ENCODE measurements at regions not wholly inside any gene's neighbourhood (a gene's known extent, or its start where the extent isn't known, plus 50 kb on each side); places are given as distances from the start of the nearest gene placed in this dataset.

DNA sequence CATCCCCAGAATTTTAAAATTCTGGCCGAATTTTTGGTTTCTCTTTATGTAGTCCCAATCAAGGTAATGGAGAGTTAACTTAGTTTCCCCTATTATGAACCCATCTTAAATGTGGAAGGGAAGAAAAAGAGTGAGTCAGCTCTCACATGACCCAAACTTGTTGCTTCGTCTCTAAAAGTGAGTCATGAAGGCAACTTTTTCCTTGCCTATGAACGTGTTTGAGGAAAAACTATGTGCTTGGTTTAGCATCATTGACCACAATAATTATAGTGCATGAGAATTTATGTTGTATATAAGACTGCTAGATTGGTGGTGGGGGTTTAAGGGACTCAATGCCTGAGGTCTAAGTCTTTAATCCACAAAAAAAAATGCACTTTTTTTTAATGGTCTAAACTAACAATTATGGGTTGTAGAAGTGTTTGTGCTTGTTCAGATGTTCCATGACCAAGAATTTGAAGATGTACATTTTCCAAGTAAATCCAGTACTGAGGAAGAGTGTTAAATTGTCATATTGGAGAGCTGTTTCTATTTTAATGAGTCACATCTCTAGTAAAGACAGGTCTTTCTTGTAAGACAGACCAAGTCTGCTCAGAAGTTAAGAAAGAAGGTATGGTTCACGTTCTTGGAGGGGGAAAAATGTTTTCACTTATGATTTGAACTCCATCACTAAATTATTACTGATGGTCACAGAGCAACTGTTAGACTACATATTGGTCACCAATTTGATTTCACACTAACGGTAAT is 409.9 kb upstream of the MARCKS start:
- TF ChIP-seq, protein P1, sequence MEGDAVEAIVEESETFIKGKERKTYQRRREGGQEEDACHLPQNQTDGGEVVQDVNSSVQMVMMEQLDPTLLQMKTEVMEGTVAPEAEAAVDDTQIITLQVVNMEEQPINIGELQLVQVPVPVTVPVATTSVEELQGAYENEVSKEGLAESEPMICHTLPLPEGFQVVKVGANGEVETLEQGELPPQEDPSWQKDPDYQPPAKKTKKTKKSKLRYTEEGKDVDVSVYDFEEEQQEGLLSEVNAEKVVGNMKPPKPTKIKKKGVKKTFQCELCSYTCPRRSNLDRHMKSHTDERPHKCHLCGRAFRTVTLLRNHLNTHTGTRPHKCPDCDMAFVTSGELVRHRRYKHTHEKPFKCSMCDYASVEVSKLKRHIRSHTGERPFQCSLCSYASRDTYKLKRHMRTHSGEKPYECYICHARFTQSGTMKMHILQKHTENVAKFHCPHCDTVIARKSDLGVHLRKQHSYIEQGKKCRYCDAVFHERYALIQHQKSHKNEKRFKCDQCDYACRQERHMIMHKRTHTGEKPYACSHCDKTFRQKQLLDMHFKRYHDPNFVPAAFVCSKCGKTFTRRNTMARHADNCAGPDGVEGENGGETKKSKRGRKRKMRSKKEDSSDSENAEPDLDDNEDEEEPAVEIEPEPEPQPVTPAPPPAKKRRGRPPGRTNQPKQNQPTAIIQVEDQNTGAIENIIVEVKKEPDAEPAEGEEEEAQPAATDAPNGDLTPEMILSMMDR (IDR thresholded peaks at IDR 0.05; ENCODE audit: low read depth, low read length, missing input control), result no peak
- no peak for TF ChIP-seq YY1 (IDR thresholded peaks at IDR 0.05)
- TF ChIP-seq TAF1 (conservative IDR thresholded peaks at IDR 0.05), result no peak
- TF ChIP-seq, protein P2, sequence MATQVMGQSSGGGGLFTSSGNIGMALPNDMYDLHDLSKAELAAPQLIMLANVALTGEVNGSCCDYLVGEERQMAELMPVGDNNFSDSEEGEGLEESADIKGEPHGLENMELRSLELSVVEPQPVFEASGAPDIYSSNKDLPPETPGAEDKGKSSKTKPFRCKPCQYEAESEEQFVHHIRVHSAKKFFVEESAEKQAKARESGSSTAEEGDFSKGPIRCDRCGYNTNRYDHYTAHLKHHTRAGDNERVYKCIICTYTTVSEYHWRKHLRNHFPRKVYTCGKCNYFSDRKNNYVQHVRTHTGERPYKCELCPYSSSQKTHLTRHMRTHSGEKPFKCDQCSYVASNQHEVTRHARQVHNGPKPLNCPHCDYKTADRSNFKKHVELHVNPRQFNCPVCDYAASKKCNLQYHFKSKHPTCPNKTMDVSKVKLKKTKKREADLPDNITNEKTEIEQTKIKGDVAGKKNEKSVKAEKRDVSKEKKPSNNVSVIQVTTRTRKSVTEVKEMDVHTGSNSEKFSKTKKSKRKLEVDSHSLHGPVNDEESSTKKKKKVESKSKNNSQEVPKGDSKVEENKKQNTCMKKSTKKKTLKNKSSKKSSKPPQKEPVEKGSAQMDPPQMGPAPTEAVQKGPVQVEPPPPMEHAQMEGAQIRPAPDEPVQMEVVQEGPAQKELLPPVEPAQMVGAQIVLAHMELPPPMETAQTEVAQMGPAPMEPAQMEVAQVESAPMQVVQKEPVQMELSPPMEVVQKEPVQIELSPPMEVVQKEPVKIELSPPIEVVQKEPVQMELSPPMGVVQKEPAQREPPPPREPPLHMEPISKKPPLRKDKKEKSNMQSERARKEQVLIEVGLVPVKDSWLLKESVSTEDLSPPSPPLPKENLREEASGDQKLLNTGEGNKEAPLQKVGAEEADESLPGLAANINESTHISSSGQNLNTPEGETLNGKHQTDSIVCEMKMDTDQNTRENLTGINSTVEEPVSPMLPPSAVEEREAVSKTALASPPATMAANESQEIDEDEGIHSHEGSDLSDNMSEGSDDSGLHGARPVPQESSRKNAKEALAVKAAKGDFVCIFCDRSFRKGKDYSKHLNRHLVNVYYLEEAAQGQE (IDR thresholded peaks at IDR 0.05), result no peak
- TF ChIP-seq RAD21 (IDR thresholded peaks at IDR 0.05), result no peak
- no peak for TF ChIP-seq GABPA (IDR thresholded peaks at IDR 0.05 in 1 of 2, conservative IDR thresholded peaks at IDR 0.05 in 1 of 2)
- TF ChIP-seq, protein P3, sequence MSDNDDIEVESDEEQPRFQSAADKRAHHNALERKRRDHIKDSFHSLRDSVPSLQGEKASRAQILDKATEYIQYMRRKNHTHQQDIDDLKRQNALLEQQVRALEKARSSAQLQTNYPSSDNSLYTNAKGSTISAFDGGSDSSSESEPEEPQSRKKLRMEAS (IDR thresholded peaks at IDR 0.05), result no peak
- TF ChIP-seq, protein P4, sequence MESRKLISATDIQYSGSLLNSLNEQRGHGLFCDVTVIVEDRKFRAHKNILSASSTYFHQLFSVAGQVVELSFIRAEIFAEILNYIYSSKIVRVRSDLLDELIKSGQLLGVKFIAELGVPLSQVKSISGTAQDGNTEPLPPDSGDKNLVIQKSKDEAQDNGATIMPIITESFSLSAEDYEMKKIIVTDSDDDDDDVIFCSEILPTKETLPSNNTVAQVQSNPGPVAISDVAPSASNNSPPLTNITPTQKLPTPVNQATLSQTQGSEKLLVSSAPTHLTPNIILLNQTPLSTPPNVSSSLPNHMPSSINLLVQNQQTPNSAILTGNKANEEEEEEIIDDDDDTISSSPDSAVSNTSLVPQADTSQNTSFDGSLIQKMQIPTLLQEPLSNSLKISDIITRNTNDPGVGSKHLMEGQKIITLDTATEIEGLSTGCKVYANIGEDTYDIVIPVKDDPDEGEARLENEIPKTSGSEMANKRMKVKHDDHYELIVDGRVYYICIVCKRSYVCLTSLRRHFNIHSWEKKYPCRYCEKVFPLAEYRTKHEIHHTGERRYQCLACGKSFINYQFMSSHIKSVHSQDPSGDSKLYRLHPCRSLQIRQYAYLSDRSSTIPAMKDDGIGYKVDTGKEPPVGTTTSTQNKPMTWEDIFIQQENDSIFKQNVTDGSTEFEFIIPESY (IDR thresholded peaks at IDR 0.05), result no peak
- no peak for TF ChIP-seq HNF4G (IDR thresholded peaks at IDR 0.05)
- TF ChIP-seq JUND (IDR thresholded peaks at IDR 0.05), result peak in 1 of 2 donors; percentile 51
- no peak for TF ChIP-seq RXRA (IDR thresholded peaks at IDR 0.05)
